Panc1 (cell line): ENCODE measurements at regions not wholly inside any gene's neighbourhood (a gene's known extent, or its start where the extent isn't known, plus 50 kb on each side); places are given as distances from the start of the nearest gene placed in this dataset.

Experiments
- ATAC-seq: fragments of 200-7000 bp; cut with Tn5 transposase; 2 replicates; pipeline ENCODE4 v1.9.1; 2020; ENCODE audit warnings: mild to moderate bottlenecking, moderate library complexity
- BruUV-seq: library from RNA; stranded (reverse); fragments of 400-500 nt; replicated peaks from 2 replicates; lab custom pipeline; 2021; lab: Mats Ljungman, UMichigan
- CTCF ChIA-PET: fragments of 300-600 bp; sonication (Branson Sonifier 250); formaldehyde crosslinking; loops from one replicate; lab custom pipeline; 2022; ENCODE audit warnings: antibody characterized with exemption; lab: Charles Lee
- POLR2A ChIA-PET: fragments of 300-600 bp; sonication (Branson Sonifier 250); formaldehyde crosslinking; loops from one replicate; lab custom pipeline; 2022; ENCODE audit warnings: antibody characterized with exemption; lab: Charles Lee
- DNase-seq: peaks from one replicate; pipeline ENCODE4 v3.0.0-alpha.2; 2010; ENCODE audit warnings: low read depth, low spot score
- H3K27ac ChIP-seq: 2 replicates; pipeline ENCODE4 v1.5.1; 2011; ENCODE audit warnings: mild to moderate bottlenecking, low read length, inconsistent platforms
- H3K27me3 ChIP-seq: fragments of 200-500 bp; sonication (Bioruptor generic); 2 replicates; pipeline ENCODE4 v1.6.0; 2014; ENCODE audit warnings: low read length, inconsistent platforms; ENCODE audit not compliant: control insufficient read depth, insufficient read depth
- H3K36me3 ChIP-seq: fragments of 200-500 bp; sonication (Bioruptor generic); 2 replicates; pipeline ENCODE4 v1.5.1; 2014; ENCODE audit warnings: inconsistent platforms, mild to moderate bottlenecking, low read length, moderate library complexity; ENCODE audit not compliant: control insufficient read depth, insufficient read depth
- H3K4me1 ChIP-seq: 2 replicates; pipeline ENCODE4 v1.5.1; 2011; ENCODE audit warnings: inconsistent platforms, mild to moderate bottlenecking, low read length, moderate library complexity; ENCODE audit not compliant: control insufficient read depth, insufficient read depth
- H3K4me3 ChIP-seq, 2 experiments: 2 replicates each; pipeline ENCODE4 v1.5.1; 2011 to 2012; ENCODE audit warnings: low read depth in 2 of 2, low read length in 2 of 2, mild to moderate bottlenecking in 2 of 2, inconsistent platforms in 1 of 2, moderate library complexity in 1 of 2
- H3K9me3 ChIP-seq: fragments of 200-500 bp; sonication (Bioruptor generic); 2 replicates; pipeline ENCODE4 v1.5.1; 2014; ENCODE audit warnings: low read depth, mild to moderate bottlenecking, inconsistent platforms, low read length, moderate library complexity; ENCODE audit not compliant: control insufficient read depth, insufficient read depth
- POLR2AphosphoS5 ChIP-seq: IDR thresholded peaks from 2 replicates; pipeline ENCODE4 v1.6.1; 2012; ENCODE audit warnings: mild to moderate bottlenecking, low read depth, low read length, moderate library complexity
- SIN3A ChIP-seq: IDR thresholded peaks from 2 replicates; pipeline ENCODE4 v1.6.1; 2012; ENCODE audit warnings: low read depth, mild to moderate bottlenecking, low read length, moderate library complexity, borderline replicate concordance; ENCODE audit not compliant: insufficient read depth
- TCF7L2 ChIP-seq: IDR thresholded peaks from 2 replicates; pipeline ENCODE4 v1.6.1; 2011; ENCODE audit warnings: mild to moderate bottlenecking, low read depth, low read length, inconsistent platforms
- in situ Hi-C: cut with HindIII; loops from 2 replicates; pipeline ENCODE4 v1.10.0; 2016; ENCODE audit warnings: low sequenced_read_pairs, low pct_unique_long_range_greater_than_20kb
- intact Hi-C: fragments of 100-400 bp; cut with micrococcal nuclease; formaldehyde crosslinking; loops from one replicate; pipeline ENCODE4 v1.10.0; 2022; ENCODE audit not compliant: unreplicated experiment
- TF ChIP-seq, protein P1 (sequence below), 2 experiments: IDR thresholded peaks; 2 replicates each; pipeline ENCODE4 v1.6.1; 2011 to 2012; ENCODE audit warnings: low read depth in 2 of 2, control low read depth in 1 of 2, low read length in 1 of 2, mild to moderate bottlenecking in 1 of 2, moderate library complexity in 1 of 2; ENCODE audit not compliant: insufficient read depth in 1 of 2
- TF ChIP-seq, protein P2 (sequence below): fragments of 450-650 bp; IDR thresholded peaks from 2 replicates; pipeline ENCODE4 v1.5.1; 2017; ENCODE audit warnings: mild to moderate bottlenecking

DNA sequence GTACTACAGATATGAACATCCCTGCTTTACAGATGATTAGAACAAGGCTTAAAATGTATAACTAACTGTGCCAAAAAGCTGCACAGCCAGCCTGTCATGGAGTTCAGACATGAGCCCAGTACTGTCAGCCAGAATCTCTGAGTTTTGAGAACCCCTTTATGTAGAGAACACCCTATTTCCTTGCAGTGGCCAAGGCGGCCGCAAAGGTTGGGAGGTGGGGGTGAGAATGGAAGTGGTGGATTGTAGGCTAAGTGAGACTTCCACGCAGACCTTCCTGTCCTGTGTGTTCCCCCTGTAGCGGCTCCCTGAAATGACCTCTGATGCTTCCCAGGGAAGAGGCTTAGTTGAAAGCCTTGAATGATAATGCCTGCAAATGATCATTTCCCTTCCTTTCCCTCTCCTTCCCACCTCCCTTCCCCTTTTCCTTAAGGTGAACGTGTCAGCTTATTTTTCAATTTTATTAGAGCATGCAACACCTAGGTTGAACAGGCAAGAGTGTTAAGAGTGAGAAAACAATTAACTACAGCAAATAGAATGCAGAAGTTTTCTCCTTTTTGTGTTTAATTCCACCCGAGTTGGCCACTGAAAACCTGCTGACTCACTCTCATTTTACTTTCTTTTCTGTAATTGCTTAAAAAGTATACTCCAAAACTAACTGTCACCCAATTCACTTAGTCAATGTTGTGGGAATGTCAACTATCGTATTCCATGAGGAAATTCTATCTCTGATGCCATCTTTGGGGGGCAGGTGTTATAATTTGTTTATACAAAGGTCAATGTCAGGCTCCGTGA is 167.0 kb upstream of the EDNRB start:
- intact Hi-C loops = no loop called here
- TF ChIP-seq, protein P1, sequence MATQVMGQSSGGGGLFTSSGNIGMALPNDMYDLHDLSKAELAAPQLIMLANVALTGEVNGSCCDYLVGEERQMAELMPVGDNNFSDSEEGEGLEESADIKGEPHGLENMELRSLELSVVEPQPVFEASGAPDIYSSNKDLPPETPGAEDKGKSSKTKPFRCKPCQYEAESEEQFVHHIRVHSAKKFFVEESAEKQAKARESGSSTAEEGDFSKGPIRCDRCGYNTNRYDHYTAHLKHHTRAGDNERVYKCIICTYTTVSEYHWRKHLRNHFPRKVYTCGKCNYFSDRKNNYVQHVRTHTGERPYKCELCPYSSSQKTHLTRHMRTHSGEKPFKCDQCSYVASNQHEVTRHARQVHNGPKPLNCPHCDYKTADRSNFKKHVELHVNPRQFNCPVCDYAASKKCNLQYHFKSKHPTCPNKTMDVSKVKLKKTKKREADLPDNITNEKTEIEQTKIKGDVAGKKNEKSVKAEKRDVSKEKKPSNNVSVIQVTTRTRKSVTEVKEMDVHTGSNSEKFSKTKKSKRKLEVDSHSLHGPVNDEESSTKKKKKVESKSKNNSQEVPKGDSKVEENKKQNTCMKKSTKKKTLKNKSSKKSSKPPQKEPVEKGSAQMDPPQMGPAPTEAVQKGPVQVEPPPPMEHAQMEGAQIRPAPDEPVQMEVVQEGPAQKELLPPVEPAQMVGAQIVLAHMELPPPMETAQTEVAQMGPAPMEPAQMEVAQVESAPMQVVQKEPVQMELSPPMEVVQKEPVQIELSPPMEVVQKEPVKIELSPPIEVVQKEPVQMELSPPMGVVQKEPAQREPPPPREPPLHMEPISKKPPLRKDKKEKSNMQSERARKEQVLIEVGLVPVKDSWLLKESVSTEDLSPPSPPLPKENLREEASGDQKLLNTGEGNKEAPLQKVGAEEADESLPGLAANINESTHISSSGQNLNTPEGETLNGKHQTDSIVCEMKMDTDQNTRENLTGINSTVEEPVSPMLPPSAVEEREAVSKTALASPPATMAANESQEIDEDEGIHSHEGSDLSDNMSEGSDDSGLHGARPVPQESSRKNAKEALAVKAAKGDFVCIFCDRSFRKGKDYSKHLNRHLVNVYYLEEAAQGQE (IDR thresholded peaks at IDR 0.05; ENCODE audit: insufficient read depth in 1 of 2, low read depth in 2 of 2, low read length in 1 of 2) = no peak
- no peak for TF ChIP-seq POLR2AphosphoS5
- TF ChIP-seq SIN3A = no peak
- TF ChIP-seq TCF7L2 = no peak
- TF ChIP-seq, protein P2, sequence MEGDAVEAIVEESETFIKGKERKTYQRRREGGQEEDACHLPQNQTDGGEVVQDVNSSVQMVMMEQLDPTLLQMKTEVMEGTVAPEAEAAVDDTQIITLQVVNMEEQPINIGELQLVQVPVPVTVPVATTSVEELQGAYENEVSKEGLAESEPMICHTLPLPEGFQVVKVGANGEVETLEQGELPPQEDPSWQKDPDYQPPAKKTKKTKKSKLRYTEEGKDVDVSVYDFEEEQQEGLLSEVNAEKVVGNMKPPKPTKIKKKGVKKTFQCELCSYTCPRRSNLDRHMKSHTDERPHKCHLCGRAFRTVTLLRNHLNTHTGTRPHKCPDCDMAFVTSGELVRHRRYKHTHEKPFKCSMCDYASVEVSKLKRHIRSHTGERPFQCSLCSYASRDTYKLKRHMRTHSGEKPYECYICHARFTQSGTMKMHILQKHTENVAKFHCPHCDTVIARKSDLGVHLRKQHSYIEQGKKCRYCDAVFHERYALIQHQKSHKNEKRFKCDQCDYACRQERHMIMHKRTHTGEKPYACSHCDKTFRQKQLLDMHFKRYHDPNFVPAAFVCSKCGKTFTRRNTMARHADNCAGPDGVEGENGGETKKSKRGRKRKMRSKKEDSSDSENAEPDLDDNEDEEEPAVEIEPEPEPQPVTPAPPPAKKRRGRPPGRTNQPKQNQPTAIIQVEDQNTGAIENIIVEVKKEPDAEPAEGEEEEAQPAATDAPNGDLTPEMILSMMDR = no peak
- Histone ChIP-seq H3K27me3 (no peaks in the 10 kb centered on the region), H3K9me3 (no peaks in the 10 kb centered on the region), H3K4me3 (no peak overlapping the region), H3K36me3 (no peaks in the 10 kb centered on the region), H3K27ac (no peak overlapping the region), H3K4me1 (no peaks in the 10 kb centered on the region)
- CTCF ChIA-PET = no interaction called here
- in situ Hi-C loops = no loop called here
- DNase-seq (no peak), ATAC-seq (no peak)
- POLR2A ChIA-PET = no interaction called here
- BruUV-seq = no TSS peak

DNA sequence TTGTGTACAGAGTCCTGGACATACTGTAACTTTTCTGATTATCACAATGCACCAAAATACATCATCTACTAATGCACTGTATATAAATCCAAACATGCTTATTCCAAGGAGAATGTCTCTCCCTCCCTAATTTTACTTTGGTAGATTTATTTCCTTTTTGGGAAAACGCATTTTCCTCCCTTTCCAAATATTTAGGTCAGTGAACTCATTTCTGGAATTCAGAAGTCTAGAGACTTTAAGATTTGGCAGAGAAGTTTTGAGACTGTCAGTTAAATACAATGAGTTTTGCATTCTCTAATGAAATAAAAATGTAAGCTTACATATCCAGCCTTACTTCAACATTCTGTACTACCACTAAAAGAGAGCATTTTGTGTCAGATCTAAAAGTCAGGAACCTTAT is 165.8 kb upstream of the EDNRB start:
- in situ Hi-C loops = no loop called here
- CTCF ChIA-PET = no interaction called here
- Histone ChIP-seq H3K27ac (no peak overlapping the region), H3K27me3 (no peaks in the 10 kb centered on the region), H3K4me1 (no peaks in the 10 kb centered on the region), H3K9me3 (no peaks in the 10 kb centered on the region), H3K36me3 (no peaks in the 10 kb centered on the region), H3K4me3 (no peak overlapping the region)
- POLR2A ChIA-PET = no interaction called here
- no peak for ATAC-seq
- no TSS peak for BruUV-seq
- TF ChIP-seq, protein P2 = no peak
- TF ChIP-seq SIN3A (no peak), POLR2AphosphoS5 (no peak), TCF7L2 (no peak)
- TF ChIP-seq, protein P1 (IDR thresholded peaks at IDR 0.05; ENCODE audit: insufficient read depth in 1 of 2, low read depth in 2 of 2, low read length in 1 of 2) = no peak
- DNase-seq = no peak
- intact Hi-C loops = no loop called here
